Activated CD4-positive, alpha-beta T cell treated with anti-CD3 and anti-CD28 coated beads for 36 hours (primary cell): ENCODE measurements at regions not wholly inside any gene's neighbourhood (a gene's known extent, or its start where the extent isn't known, plus 50 kb on each side); places are given as distances from the start of the nearest gene placed in this dataset.
"Not testable (repeated sequence)": the region's sequence is repeated elsewhere in the genome, so short reads cannot be mapped to it uniquely, and the experiment has no call there.

Experiments used
- ATAC-seq: fragments of 200-7000 bp; cut with Tn5 transposase; one replicate; pipeline ENCODE4 v1.10.0; 2021; ENCODE audit warnings: mild to moderate bottlenecking, moderate library complexity
- CTCF ChIA-PET: fragments of 350-600 bp; sonication (Branson Sonifier 250); formaldehyde crosslinking; loops from one replicate; lab custom pipeline; 2021; ENCODE audit warnings: antibody characterized with exemption; lab: Charles Lee
- POLR2A ChIA-PET: fragments of 350-600 bp; sonication (Branson Sonifier 250); formaldehyde crosslinking; loops from one replicate; lab custom pipeline; 2021; ENCODE audit warnings: antibody characterized with exemption, inconsistent platforms; lab: Charles Lee
- DNase-seq: peaks from one replicate; pipeline ENCODE4 v3.0.0-alpha.2; 2020
- H3K27ac Mint-ChIP-seq: one replicate; pipeline ENCODE4 v1.8.0; 2021; ENCODE audit warnings: mixed read lengths
- H3K27me3 Mint-ChIP-seq: one replicate; pipeline ENCODE4 v1.8.0; 2021; ENCODE audit warnings: mixed read lengths
- H3K36me3 Mint-ChIP-seq: one replicate; pipeline ENCODE4 v1.8.0; 2021; ENCODE audit warnings: low read depth, mixed read lengths
- H3K4me1 Mint-ChIP-seq: one replicate; pipeline ENCODE4 v1.8.0; 2021; ENCODE audit warnings: mixed read lengths
- H3K4me3 Mint-ChIP-seq: one replicate; pipeline ENCODE4 v1.8.0; 2021; ENCODE audit warnings: mild to moderate bottlenecking, moderate library complexity, mixed read lengths
- H3K9me3 Mint-ChIP-seq: one replicate; pipeline ENCODE4 v1.8.0; 2021; ENCODE audit warnings: low read depth, mixed read lengths
- intact Hi-C, 2 experiments: fragments of 100-400 bp; cut with DNase I in 1 of 2; cut with micrococcal nuclease in 1 of 2; formaldehyde crosslinking; loops; one replicate each; pipeline versions ENCODE4 v1.14.2 to v1.15.1; 2022 to 2024; cut with DNase I, micrococcal nuclease

GRCh38 chr2:61619561-61619960, 81.4 kb upstream of the XPO1 start:
- H3K27me3 Mint-ChIP-seq, result no peaks in the 10 kb centered on the region
- peaks cover 6% of the 10 kb centered on the region for H3K4me1 Mint-ChIP-seq
- ChIA-PET POLR2A (no interaction called here), CTCF (no interaction called here)
- no peak overlapping the region for H3K27ac Mint-ChIP-seq
- no peak for DNase-seq
- no peaks in the 10 kb centered on the region for H3K9me3 Mint-ChIP-seq
- ATAC-seq, result no peak
- intact Hi-C loops, result no loop called here
- H3K4me3 Mint-ChIP-seq, result no peak overlapping the region
- no peaks in the 10 kb centered on the region for H3K36me3 Mint-ChIP-seq

- ChIA-PET POLR2A (no interaction called here), CTCF (interaction anchor here (0.6 to 0.8 kb wide), 2 partner anchors 22 to 188 kb away, joined by 3 read pairs; no protein-coding TSS in a partner anchor)
- intact Hi-C loops, result no loop called here
- ATAC-seq (no peak), DNase-seq (no peak)
- no peaks in the 10 kb centered on the region for H3K36me3 Mint-ChIP-seq
- no peak overlapping the region for H3K27ac Mint-ChIP-seq
- H3K4me1 Mint-ChIP-seq, result peaks cover 6% of the 10 kb centered on the region
- no peak overlapping the region for H3K4me3 Mint-ChIP-seq
- no peaks in the 10 kb centered on the region for H3K27me3 Mint-ChIP-seq
- no peaks in the 10 kb centered on the region for H3K9me3 Mint-ChIP-seq
Measured at GRCh38 chr2:61617610-61618009, 79.5 kb upstream of the XPO1 start.

GRCh38 chr2:61605245-61605644, 67.1 kb upstream of the XPO1 start:
- DNase-seq (no peak), ATAC-seq (no peak)
- ChIA-PET CTCF (no interaction called here), POLR2A (interaction anchor here (0.5 kb wide), 1 partner anchor 284 kb away, joined by 5 read pairs; no protein-coding TSS in a partner anchor)
- H3K4me1 Mint-ChIP-seq, result no peaks in the 10 kb centered on the region
- H3K4me3 Mint-ChIP-seq, result no peak overlapping the region
- no peaks in the 10 kb centered on the region for H3K9me3 Mint-ChIP-seq
- intact Hi-C loops, result no loop called here
- no peak overlapping the region for H3K27ac Mint-ChIP-seq
- H3K36me3 Mint-ChIP-seq, result no peaks in the 10 kb centered on the region
- H3K27me3 Mint-ChIP-seq, result no peaks in the 10 kb centered on the region

GRCh38 chr2:61604433-61604832, 66.3 kb upstream of the XPO1 start:
- H3K27me3 Mint-ChIP-seq, result no peaks in the 10 kb centered on the region
- no peak overlapping the region for H3K27ac Mint-ChIP-seq
- DNase-seq (no peak), ATAC-seq (no peak)
- no peaks in the 10 kb centered on the region for H3K36me3 Mint-ChIP-seq
- H3K4me3 Mint-ChIP-seq, result no peak overlapping the region
- intact Hi-C loops, result no loop called here
- H3K4me1 Mint-ChIP-seq, result no peaks in the 10 kb centered on the region
- ChIA-PET CTCF (no interaction called here), POLR2A (interaction anchor here (0.7 kb wide), 1 partner anchor 418 kb away, joined by 4 read pairs; no protein-coding TSS in a partner anchor)
- no peaks in the 10 kb centered on the region for H3K9me3 Mint-ChIP-seq

- ATAC-seq, result peak; percentile 47
- POLR2A ChIA-PET, result not testable (repeated sequence)
Measured at GRCh38 chr2:61598515-61599156, 60.5 kb upstream of the XPO1 start.

GRCh38 chr2:61597300-61598289, 59.4 kb upstream of the XPO1 start:
- ChIA-PET POLR2A (no interaction called here), CTCF (interaction anchor here (0.7 kb wide), 1 partner anchor 59 kb away, joined by 4 read pairs; the partner anchor contains the start of gene XPO1)
- Mint-ChIP-seq H3K27me3 (no peaks in the 10 kb centered on the region), H3K36me3 (no peaks in the 10 kb centered on the region), H3K9me3 (no peaks in the 10 kb centered on the region), H3K4me3 (no peak overlapping the region), H3K4me1 (peaks cover 4% of the 10 kb centered on the region), H3K27ac (no peak overlapping the region)
- ATAC-seq (no peak), DNase-seq (no peak)
- intact Hi-C loops, result no loop called here

More at GRCh38 chr2:61598515-61599156, 60.5 kb upstream of the XPO1 start:
- H3K36me3 Mint-ChIP-seq, intact Hi-C loops, H3K27ac Mint-ChIP-seq, H3K4me1 Mint-ChIP-seq, H3K4me3 Mint-ChIP-seq, H3K9me3 Mint-ChIP-seq, H3K27me3 Mint-ChIP-seq: not testable (repeated sequence)
- peak; percentile 42 for DNase-seq
- CTCF ChIA-PET, result interaction anchor here (0.8 kb wide), 1 partner anchor 1064 kb away, joined by 3 read pairs; no protein-coding TSS in a partner anchor

GRCh38 chr2:61594201-61594600, 56.0 kb upstream of the XPO1 start:
- POLR2A ChIA-PET, H3K27me3 Mint-ChIP-seq, intact Hi-C loops, DNase-seq, H3K27ac Mint-ChIP-seq, H3K4me1 Mint-ChIP-seq, H3K9me3 Mint-ChIP-seq, ATAC-seq, H3K36me3 Mint-ChIP-seq, H3K4me3 Mint-ChIP-seq: not testable (repeated sequence)
- CTCF ChIA-PET, result interaction anchor here (0.7 kb wide), 1 partner anchor 12 kb away, joined by 3 read pairs; no protein-coding TSS in a partner anchor

GRCh38 chr2:61593648-61594047, 55.5 kb upstream of the XPO1 start:
- H3K27ac Mint-ChIP-seq, DNase-seq, POLR2A ChIA-PET, H3K36me3 Mint-ChIP-seq, intact Hi-C loops, H3K27me3 Mint-ChIP-seq, H3K9me3 Mint-ChIP-seq, ATAC-seq, H3K4me1 Mint-ChIP-seq, H3K4me3 Mint-ChIP-seq: not testable (repeated sequence)
- CTCF ChIA-PET, result interaction anchor here (0.7 kb wide), 1 partner anchor 11 kb away, joined by 3 read pairs; no protein-coding TSS in a partner anchor

- no peak overlapping the region for H3K27ac Mint-ChIP-seq
- H3K36me3 Mint-ChIP-seq, result no peaks in the 10 kb centered on the region
- H3K27me3 Mint-ChIP-seq, result no peaks in the 10 kb centered on the region
- no peaks in the 10 kb centered on the region for H3K4me1 Mint-ChIP-seq
- H3K9me3 Mint-ChIP-seq, result no peaks in the 10 kb centered on the region
- intact Hi-C loops, result no loop called here
- no peak for DNase-seq
- no peak for ATAC-seq
- ChIA-PET CTCF (interaction anchor here (1.1 kb wide), 1 partner anchor 26 kb away, joined by 3 read pairs; no protein-coding TSS in a partner anchor), POLR2A (no interaction called here)
- H3K4me3 Mint-ChIP-seq, result no peak overlapping the region
Measured at GRCh38 chr2:61590214-61590613, 52.1 kb upstream of the XPO1 start.

GRCh38 chr2:61588566-61588965, 50.4 kb upstream of the XPO1 start:
- H3K36me3 Mint-ChIP-seq, result no peaks in the 10 kb centered on the region
- ATAC-seq, result no peak
- ChIA-PET POLR2A (no interaction called here), CTCF (interaction anchor here (0.6 to 1.0 kb wide), 2 partner anchors 13 to 28 kb away, joined by 3 read pairs; no protein-coding TSS in a partner anchor)
- intact Hi-C loops, result no loop called here
- H3K9me3 Mint-ChIP-seq, result no peaks in the 10 kb centered on the region
- H3K27me3 Mint-ChIP-seq, result no peaks in the 10 kb centered on the region
- H3K4me1 Mint-ChIP-seq, result no peaks in the 10 kb centered on the region
- H3K27ac Mint-ChIP-seq, result no peak overlapping the region
- no peak for DNase-seq
- H3K4me3 Mint-ChIP-seq, result no peak overlapping the region
